ENCODE measurements at regions not wholly inside any gene's neighbourhood (a gene's known extent, or its start where the extent isn't known, plus 50 kb on each side); places are given as distances from the start of the nearest gene placed in this dataset.

DNA sequence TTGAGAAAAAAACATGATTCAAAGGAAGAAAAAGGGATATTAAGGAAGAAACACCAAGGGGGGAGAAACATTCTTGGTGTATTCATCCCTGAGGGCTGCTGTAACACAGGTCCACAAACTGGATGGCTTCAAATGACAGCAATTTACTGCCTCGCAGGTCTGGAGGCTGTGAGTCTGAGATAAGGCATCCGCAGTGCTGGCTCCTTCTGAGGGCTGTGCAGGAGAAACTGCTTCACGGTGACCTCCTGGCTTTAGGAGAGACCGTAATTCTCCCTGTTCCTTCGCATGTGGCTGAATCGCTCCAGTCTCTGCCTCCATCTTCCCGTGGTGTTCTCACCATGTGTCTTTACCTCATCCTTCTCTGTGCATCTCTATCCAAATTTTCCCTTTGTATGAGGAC, 490.7 kb downstream of the EIPR1 start:
- DNase-seq (ENCODE audit: low spot score), result no peak
- no peaks in the 10 kb centered on the region for H3K27me3 Mint-ChIP-seq (ENCODE audit: low read depth)
- no peaks in the 10 kb centered on the region for H3K36me3 Mint-ChIP-seq (ENCODE audit: low read depth)
- no peaks in the 10 kb centered on the region for H3K4me1 Mint-ChIP-seq (ENCODE audit: low read depth)
- TF ChIP-seq, protein P1, sequence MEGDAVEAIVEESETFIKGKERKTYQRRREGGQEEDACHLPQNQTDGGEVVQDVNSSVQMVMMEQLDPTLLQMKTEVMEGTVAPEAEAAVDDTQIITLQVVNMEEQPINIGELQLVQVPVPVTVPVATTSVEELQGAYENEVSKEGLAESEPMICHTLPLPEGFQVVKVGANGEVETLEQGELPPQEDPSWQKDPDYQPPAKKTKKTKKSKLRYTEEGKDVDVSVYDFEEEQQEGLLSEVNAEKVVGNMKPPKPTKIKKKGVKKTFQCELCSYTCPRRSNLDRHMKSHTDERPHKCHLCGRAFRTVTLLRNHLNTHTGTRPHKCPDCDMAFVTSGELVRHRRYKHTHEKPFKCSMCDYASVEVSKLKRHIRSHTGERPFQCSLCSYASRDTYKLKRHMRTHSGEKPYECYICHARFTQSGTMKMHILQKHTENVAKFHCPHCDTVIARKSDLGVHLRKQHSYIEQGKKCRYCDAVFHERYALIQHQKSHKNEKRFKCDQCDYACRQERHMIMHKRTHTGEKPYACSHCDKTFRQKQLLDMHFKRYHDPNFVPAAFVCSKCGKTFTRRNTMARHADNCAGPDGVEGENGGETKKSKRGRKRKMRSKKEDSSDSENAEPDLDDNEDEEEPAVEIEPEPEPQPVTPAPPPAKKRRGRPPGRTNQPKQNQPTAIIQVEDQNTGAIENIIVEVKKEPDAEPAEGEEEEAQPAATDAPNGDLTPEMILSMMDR (IDR thresholded peaks at IDR 0.05), result no peak
- H3K9me3 Mint-ChIP-seq (ENCODE audit: low read depth), result peaks cover 12% of the 10 kb centered on the region
- H3K4me3 Mint-ChIP-seq (ENCODE audit: unreplicated experiment), result no peak overlapping the region
- no peak overlapping the region for H3K27ac Mint-ChIP-seq (ENCODE audit: unreplicated experiment)

DNA sequence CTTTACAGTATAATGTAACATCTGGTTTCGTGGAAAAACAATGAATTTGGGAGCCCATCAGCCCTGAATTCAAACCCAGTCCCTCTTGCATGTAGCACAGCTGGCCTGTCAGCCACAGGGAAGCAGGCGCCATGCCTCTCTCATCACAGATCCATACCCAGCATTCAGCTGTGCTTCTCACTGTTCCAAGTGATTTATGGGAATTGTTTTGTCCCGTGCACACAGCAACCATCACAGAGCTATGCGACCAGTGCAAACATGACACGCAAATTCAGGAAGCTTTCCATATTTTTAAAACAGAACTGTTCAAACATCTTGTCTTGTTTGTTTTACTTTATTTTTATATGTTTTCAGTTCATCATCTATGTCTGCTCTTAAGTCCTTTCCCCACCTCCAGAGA, 496.1 kb downstream of the EIPR1 start:
- H3K9me3 Mint-ChIP-seq (ENCODE audit: low read depth), result peaks cover 14% of the 10 kb centered on the region

DNA sequence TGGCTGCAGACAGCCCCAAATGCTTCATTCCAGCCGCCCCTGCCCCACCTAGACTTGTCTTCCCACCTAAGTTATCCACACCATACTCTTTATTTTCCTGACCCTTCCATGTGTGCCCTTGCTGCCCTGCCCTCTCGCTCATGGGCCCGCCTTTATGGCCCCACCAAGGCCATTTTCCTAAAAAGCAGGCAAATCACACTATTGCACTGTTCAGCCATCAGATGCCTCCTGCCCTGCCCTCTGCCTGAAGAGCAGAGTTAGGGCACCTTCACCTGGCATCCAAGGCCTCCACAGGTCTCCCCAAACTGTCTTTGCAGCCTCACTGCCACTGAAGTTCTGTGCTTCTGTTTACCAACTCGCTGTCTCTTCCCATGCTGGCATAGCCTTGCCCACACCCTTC, 496.7 kb downstream of the EIPR1 start:
- TF ChIP-seq, protein P1 (IDR thresholded peaks at IDR 0.05), result no peak
- Mint-ChIP-seq H3K27ac (ENCODE audit: unreplicated experiment) (no peak overlapping the region), H3K27me3 (ENCODE audit: low read depth) (peaks cover 5% of the 10 kb centered on the region), H3K4me3 (ENCODE audit: unreplicated experiment) (no peak overlapping the region), H3K9me3 (ENCODE audit: low read depth) (peaks cover 14% of the 10 kb centered on the region), H3K4me1 (ENCODE audit: low read depth) (no peaks in the 10 kb centered on the region), H3K36me3 (ENCODE audit: low read depth) (no peaks in the 10 kb centered on the region)
- no peak for DNase-seq (ENCODE audit: low spot score)

More for the DNA sequence above, 496.1 kb downstream of the EIPR1 start:
- Mint-ChIP-seq H3K36me3 (ENCODE audit: low read depth) (no peaks in the 10 kb centered on the region), H3K4me1 (ENCODE audit: low read depth) (no peaks in the 10 kb centered on the region), H3K4me3 (ENCODE audit: unreplicated experiment) (no peak overlapping the region), H3K27me3 (ENCODE audit: low read depth) (peaks cover 5% of the 10 kb centered on the region), H3K27ac (ENCODE audit: unreplicated experiment) (no peak overlapping the region)
- TF ChIP-seq, protein P1 (IDR thresholded peaks at IDR 0.05), result no peak
- no peak for DNase-seq (ENCODE audit: low spot score)

DNA sequence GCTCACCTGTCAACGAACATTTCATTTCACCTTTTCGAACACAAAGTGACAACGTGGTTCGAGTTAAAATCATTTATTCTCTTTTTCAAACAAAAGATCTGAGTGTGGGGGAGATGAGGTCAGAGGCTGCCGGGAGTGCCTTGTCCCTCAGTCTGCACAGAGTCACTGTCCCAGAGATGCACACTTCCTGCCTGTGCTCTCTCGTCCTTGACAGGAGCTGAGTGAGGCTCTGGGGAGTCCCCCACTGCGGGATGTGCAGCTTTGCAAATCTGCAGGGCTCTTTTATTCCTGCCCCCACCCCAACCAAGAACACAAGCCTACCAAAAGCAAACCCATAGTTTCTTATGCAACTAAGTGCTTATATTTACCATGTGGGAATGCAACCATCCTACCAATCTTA, 497.8 kb downstream of the EIPR1 start:
- peaks cover 5% of the 10 kb centered on the region for H3K27me3 Mint-ChIP-seq (ENCODE audit: low read depth)
- DNase-seq (ENCODE audit: low spot score), result no peak
- peaks cover 14% of the 10 kb centered on the region for H3K9me3 Mint-ChIP-seq (ENCODE audit: low read depth)
- TF ChIP-seq, protein P1 (IDR thresholded peaks at IDR 0.05), result no peak
- no peaks in the 10 kb centered on the region for H3K4me1 Mint-ChIP-seq (ENCODE audit: low read depth)
- no peak overlapping the region for H3K4me3 Mint-ChIP-seq (ENCODE audit: unreplicated experiment)
- no peak overlapping the region for H3K27ac Mint-ChIP-seq (ENCODE audit: unreplicated experiment)
- H3K36me3 Mint-ChIP-seq (ENCODE audit: low read depth), result no peaks in the 10 kb centered on the region

DNA sequence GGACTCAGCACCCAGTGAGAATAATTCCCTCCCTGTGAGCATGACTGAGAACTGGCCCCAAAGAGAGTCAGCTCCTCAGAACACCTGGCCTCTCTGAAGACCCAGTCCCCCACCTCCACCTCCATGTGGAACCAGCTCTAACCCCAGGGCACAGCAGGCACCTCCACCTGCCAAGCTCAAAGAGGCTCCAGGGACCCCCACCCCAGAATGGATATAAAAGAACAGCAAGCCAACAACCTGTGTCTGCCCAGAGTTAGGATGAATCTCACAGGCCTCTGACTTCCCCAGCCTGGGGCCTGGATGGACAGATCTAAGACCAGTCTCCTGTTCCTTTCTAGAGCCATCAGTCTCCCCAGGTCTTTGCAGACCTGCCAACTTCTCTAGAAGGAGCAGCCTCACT, 498.5 kb downstream of the EIPR1 start:
- no peak for DNase-seq (ENCODE audit: low spot score)
- H3K4me1 Mint-ChIP-seq (ENCODE audit: low read depth), result no peaks in the 10 kb centered on the region
- H3K27ac Mint-ChIP-seq (ENCODE audit: unreplicated experiment), result no peak overlapping the region
- H3K27me3 Mint-ChIP-seq (ENCODE audit: low read depth), result peaks cover 5% of the 10 kb centered on the region
- TF ChIP-seq, protein P1 (IDR thresholded peaks at IDR 0.05), result no peak
- no peak overlapping the region for H3K4me3 Mint-ChIP-seq (ENCODE audit: unreplicated experiment)
- no peaks in the 10 kb centered on the region for H3K36me3 Mint-ChIP-seq (ENCODE audit: low read depth)
- peaks cover 14% of the 10 kb centered on the region for H3K9me3 Mint-ChIP-seq (ENCODE audit: low read depth)

Measured in chondrocyte (in vitro differentiated cells).